HFFc6 (cell line): ENCODE measurements at regions not wholly inside any gene's neighbourhood (a gene's known extent, or its start where the extent isn't known, plus 50 kb on each side); places are given as distances from the start of the nearest gene placed in this dataset.

Experiments
- DNase-seq: peaks from one replicate; pipeline ENCODE4 v3.0.0-alpha.2; 2018
- H3K27ac Mint-ChIP-seq: 2 replicates; pipeline ENCODE4 v1.8.0; 2020; ENCODE audit warnings: mild to moderate bottlenecking, mixed read lengths
- H3K27me3 Mint-ChIP-seq: 2 replicates; pipeline ENCODE4 v1.8.0; 2021; ENCODE audit warnings: mild to moderate bottlenecking, moderate library complexity, mixed read lengths; ENCODE audit not compliant: insufficient read depth
- H3K36me3 Mint-ChIP-seq: 2 replicates; pipeline ENCODE4 v1.8.0; 2021; ENCODE audit warnings: low read depth, mixed read lengths
- H3K4me1 Mint-ChIP-seq: 2 replicates; pipeline ENCODE4 v1.8.0; 2020; ENCODE audit warnings: low read depth, mixed read lengths
- H3K4me3 Mint-ChIP-seq: 2 replicates; pipeline ENCODE4 v1.8.0; 2020; ENCODE audit warnings: mild to moderate bottlenecking, moderate library complexity, mixed read lengths
- H3K9me3 Mint-ChIP-seq: 2 replicates; pipeline ENCODE4 v1.8.0; 2020; ENCODE audit warnings: mild to moderate bottlenecking, mixed read lengths
- CTCF ChIP-seq: fragments of 200-600 bp; sonication (generic); IDR thresholded peaks from 2 replicates; pipeline ENCODE4 v1.5.0; 2021; ENCODE audit warnings: antibody characterized with exemption, mild to moderate bottlenecking

- no peak overlapping the region for H3K4me3 Mint-ChIP-seq
- H3K27ac Mint-ChIP-seq, result no peak overlapping the region
- TF ChIP-seq CTCF, result no peak
Observed at GRCh38 chr11:115737875-115738274, 233.7 kb upstream of the CADM1 start.

GRCh38 chr11:115736146-115736545 is 231.9 kb upstream of the CADM1 start:
- H3K36me3 Mint-ChIP-seq, result 0 out of 2 replicates have a peak, but pooled peaks cover under 1% of the 10 kb centered on the region
- no peak overlapping the region for H3K27ac Mint-ChIP-seq
- H3K4me1 Mint-ChIP-seq, result no peaks in the 10 kb centered on the region
- no peaks in the 10 kb centered on the region for H3K27me3 Mint-ChIP-seq
- H3K9me3 Mint-ChIP-seq, result peaks cover 64% of the 10 kb centered on the region
- no peak for TF ChIP-seq CTCF
- DNase-seq, result no peak
- no peak overlapping the region for H3K4me3 Mint-ChIP-seq

More at GRCh38 chr11:115737875-115738274, 233.7 kb upstream of the CADM1 start:
- no peak for DNase-seq
- Mint-ChIP-seq H3K9me3 (peaks cover 69% of the 10 kb centered on the region), H3K4me1 (no peaks in the 10 kb centered on the region), H3K27me3 (no peaks in the 10 kb centered on the region), H3K36me3 (peaks cover 4% of the 10 kb centered on the region; the same call in 1 of the 2 replicates)

GRCh38 chr11:115724666-115725065 is 220.5 kb upstream of the CADM1 start:
- TF ChIP-seq CTCF, result no peak

GRCh38 chr11:115722711-115723110 is 218.5 kb upstream of the CADM1 start:
- H3K27ac Mint-ChIP-seq, result no peak overlapping the region
- no peaks in the 10 kb centered on the region for H3K4me1 Mint-ChIP-seq
- H3K4me3 Mint-ChIP-seq, result no peak overlapping the region
- TF ChIP-seq CTCF, result no peak
- no peak for DNase-seq
- no peaks in the 10 kb centered on the region for H3K27me3 Mint-ChIP-seq
- no peaks in the 10 kb centered on the region for H3K36me3 Mint-ChIP-seq
- peaks cover 57% of the 10 kb centered on the region for H3K9me3 Mint-ChIP-seq

More at GRCh38 chr11:115724666-115725065, 220.5 kb upstream of the CADM1 start:
- no peaks in the 10 kb centered on the region for H3K36me3 Mint-ChIP-seq
- H3K9me3 Mint-ChIP-seq, result peaks cover 53% of the 10 kb centered on the region
- H3K4me1 Mint-ChIP-seq, result no peaks in the 10 kb centered on the region
- DNase-seq, result no peak
- H3K27me3 Mint-ChIP-seq, result no peaks in the 10 kb centered on the region
- H3K4me3 Mint-ChIP-seq, result no peak overlapping the region
- H3K27ac Mint-ChIP-seq, result no peak overlapping the region

- H3K36me3 Mint-ChIP-seq, result no peaks in the 10 kb centered on the region
- no peak for DNase-seq
- H3K27ac Mint-ChIP-seq, result no peak overlapping the region
- no peak for TF ChIP-seq CTCF
- H3K4me3 Mint-ChIP-seq, result no peak overlapping the region
- peaks cover 50% of the 10 kb centered on the region for H3K9me3 Mint-ChIP-seq
- no peaks in the 10 kb centered on the region for H3K27me3 Mint-ChIP-seq
- H3K4me1 Mint-ChIP-seq, result no peaks in the 10 kb centered on the region
Observed at GRCh38 chr11:115721296-115721995, 217.2 kb upstream of the CADM1 start.
